ENCODE measurements at regions not wholly inside any gene's neighbourhood (a gene's known extent, or its start where the extent isn't known, plus 50 kb on each side); places are given as distances from the start of the nearest gene placed in this dataset.

DNA sequence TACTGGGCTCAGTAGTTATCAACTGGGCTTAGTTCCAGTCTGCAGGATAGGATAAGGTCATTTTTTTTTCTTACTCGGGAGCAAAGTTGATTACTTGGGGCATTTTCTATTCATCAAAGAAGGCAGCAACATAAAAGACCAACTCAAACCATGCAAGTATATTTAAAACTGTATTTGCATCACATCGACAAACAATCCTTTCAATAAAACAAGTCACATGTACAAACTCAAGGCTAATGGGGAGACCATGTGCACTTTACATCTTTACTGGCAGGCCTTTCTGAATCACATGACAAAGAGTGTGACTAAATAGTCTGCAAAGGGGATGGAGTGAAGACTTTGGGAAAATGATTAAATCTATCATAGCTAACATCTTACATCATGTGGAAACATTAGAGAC is 610.4 kb upstream of the BOD1L1 start:
- no peak for DNase-seq (ENCODE audit: low read depth in 3 of 3)

DNA sequence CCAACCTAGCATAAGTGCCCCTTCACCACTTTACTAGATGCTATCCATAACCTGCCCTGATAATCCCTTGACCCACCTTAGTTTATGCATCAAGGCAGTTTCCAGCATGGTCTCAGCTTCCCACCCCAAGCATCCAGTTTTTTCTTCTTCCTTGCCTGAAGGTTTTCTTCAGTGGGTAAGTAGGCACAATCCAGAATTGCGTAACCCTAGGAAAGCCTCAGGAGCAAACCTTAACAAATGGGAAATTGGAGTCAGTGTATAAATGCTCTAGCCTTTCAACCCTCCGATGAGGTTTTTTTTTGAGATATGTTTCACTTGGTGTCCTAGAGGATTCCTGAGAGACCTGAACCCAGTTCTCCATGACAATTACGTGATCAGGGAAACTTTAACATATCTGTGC is 614.0 kb upstream of the BOD1L1 start:
- DNase-seq (ENCODE audit: low read depth in 3 of 3) = no peak

GRCh38 chr4:14247767-14248166 is 620.2 kb upstream of the BOD1L1 start:
- no peak for DNase-seq (ENCODE audit: low read depth in 3 of 3)

DNA sequence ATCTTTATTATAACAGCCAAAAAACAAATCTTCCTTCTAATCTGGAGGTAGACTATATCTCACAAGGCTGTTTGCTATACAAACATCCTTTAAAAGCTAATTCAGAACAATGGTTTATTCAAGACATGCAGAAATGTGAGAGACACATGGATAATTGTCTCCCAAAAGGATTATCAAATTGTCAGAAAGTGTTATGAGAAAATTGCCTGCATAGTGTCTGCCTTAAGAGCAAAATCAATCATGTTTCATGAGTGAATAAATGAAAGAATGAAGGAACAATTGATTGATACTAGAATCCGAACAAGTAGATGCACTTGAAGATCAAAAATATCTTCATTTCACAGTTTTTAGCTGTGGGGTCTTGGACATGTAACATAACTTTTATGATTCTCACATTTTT is 621.7 kb upstream of the BOD1L1 start:
- DNase-seq (ENCODE audit: low read depth in 3 of 3) = no peak

DNA sequence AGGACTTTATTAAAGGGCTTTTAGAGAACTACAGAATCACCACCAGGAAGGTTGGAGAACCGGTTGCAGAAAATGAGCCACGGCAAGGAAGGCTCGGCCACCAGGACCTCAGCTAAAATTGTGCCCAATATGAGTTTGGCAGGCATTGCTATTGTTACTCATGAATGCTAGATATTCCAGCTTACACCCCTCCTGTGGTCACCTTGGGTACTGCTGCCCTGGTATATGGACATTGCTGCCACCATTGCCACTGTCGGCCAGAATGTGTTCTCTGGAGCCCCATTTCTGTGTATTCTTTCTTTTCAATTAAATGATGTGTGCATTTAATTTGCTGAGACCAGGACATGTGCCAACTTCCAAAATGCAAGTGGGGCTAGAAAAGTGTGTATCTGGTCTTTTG is 626.7 kb upstream of the BOD1L1 start:
- no peak for DNase-seq (ENCODE audit: low read depth in 3 of 3)

DNA sequence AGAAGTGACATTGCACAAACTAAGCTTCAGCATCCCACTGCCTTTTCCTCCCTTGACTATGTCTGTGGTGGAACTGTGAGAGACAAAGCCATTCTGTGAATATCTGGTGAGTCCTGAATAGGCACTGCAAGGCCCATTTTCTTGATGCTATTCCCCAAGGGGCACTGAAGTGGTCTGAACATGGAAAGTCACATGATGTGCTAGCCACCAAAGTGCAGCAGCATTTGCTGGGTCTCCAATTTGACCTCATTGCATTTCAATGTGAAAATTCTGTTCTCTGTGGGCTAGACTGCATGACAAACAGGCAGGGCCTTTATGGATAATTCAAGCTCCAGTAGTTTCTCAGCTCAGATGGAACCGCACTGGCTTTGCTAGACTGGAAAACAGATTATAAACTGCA is 627.4 kb upstream of the BOD1L1 start:
- DNase-seq (ENCODE audit: low read depth in 3 of 3) = no peak

GRCh38 chr4:14257903-14258302 is 630.4 kb upstream of the BOD1L1 start:
- DNase-seq (ENCODE audit: low read depth in 3 of 3) = no peak

- no peak for DNase-seq (ENCODE audit: low read depth in 3 of 3)
Observed at GRCh38 chr4:14259936-14260335, 632.4 kb upstream of the BOD1L1 start.

GRCh38 chr4:14260591-14260990 is 633.1 kb upstream of the BOD1L1 start:
- DNase-seq (ENCODE audit: low read depth in 3 of 3) = no peak

DNA sequence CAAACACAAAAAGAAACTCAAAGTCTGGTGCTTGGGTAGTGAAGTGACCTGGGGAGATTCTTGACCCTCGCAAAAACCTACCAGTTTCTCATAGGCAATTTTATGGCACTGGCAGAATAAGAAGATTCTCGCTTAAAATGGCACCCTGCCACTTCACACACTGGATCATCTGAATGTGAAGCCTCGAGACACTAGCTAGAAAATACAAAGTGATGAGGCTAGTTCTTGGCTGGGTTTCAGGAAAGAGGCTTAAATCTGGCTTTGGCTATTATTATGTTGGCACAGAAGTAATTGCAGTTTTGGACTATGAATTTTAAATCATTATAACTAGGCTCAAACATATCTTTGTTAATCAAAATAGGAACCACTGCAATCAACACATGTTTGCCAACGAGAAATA is 634.7 kb upstream of the BOD1L1 start:
- DNase-seq (ENCODE audit: low read depth in 3 of 3) = no peak

GRCh38 chr4:14264437-14264836 is 636.9 kb upstream of the BOD1L1 start:
- no peak for DNase-seq (ENCODE audit: low read depth in 3 of 3)

DNA sequence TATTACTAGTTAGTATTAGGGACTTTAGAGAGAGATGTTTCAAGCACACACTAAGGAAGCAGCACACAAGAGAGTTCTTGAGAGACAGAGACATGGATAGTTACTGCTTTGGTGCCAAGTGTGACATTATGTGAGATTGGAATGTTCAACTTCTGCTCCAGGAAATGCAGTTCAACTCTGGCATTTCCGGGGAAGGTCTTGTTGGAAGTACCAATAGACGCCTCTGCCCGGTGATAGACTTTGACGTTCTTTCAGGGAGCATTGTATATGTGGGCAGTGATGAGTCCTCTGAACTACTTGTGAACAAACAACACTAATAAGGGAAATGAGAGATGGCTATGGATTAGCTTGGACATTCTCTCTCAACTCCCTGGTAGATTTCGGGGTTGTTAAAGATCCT is 638.1 kb upstream of the BOD1L1 start:
- no peak for DNase-seq (ENCODE audit: low read depth in 3 of 3)

DNA sequence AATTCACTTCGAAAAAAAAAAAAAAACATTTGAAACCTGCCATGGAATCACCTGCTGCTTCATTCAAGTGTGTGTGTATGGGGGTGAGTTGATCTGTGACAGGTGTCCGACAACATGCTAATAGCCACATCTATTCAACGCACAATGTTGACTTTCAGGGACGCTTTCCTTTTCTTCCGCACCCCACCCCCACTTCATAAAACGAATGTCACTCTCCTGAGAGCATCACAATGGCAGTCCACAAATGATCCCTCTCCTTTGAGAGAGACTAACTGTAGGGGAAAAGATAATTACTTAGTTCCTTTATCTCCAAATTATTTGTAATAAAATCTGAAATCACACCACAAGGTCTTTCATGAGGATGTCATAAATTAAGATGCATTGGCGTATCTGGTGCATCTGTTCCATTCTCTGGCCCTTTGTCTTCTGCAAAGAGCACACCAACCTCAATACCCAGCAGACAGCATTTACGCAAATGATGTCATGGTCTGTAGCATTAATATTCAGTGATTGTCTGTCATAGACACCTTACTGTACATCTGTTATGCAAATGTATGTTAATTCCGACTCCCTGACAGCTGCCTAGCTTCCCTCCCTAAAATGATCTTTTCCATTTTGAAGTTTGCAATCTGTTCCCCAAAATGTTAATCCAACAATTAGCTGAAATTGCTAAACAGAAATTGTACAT is 640.0 kb upstream of the BOD1L1 start:
- DNase-seq (ENCODE audit: low read depth in 3 of 3) = no peak

DNA sequence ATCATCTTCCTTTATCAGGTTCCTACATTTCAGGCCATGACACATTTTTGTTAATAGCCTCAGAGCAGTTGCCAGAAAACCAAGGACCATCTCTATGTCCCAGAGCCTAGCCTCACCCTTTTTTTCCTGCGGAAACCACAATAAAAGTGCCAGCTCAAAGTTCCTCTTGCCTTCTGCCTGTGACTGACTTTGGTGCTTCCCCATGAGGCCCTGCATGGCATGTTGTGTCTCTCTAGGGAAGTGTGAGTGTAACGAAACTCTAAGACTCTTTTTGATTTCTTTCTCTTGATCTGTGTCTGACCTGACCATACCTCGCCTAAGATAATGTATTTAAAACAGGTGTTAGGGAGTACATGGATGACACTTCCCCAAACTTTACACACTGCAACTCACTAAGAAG is 642.3 kb upstream of the BOD1L1 start:
- no peak for DNase-seq (ENCODE audit: low read depth in 3 of 3)

DNA sequence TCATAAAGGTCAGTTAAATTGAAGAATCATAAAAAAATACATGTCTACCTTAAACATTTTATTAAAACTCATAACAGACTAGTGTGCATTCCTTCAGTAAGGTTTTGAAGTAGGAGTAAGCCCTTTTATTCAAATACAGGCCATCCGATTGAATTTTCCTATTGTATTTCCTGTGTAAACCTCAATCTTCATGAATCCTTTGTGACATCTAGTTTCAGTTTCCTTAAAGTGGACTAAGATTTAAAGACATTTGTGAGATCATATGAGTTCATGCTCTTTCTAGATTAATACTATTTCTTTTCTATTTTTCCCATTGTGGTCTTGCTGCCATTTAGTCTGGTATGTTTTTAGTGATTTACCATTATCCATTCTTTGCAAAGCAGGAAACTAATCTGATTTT is 644.7 kb upstream of the BOD1L1 start:
- no peak for DNase-seq (ENCODE audit: low read depth in 3 of 3)

DNA sequence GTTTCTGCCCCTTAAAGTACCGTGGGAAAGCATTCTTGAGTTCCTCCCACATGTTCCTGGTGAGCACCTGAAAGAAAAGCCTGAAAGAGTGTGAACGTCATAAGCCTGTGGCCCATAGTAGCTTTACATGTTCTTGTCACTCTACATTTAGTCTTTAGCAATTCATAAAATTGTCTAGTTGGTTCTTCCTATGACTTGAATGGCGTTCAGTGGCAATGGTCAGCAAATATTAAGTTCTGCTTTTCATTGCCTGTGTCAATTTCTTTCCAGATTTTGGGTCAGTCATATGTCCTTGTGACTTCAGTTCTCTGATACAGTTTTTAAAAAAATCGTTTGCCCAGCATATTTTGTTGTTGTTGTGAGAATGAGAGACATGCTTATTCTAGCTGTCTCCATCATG is 650.0 kb upstream of the BOD1L1 start:
- DNase-seq (ENCODE audit: low read depth in 3 of 3) = no peak

GRCh38 chr4:14280567-14280966 is 653.0 kb upstream of the BOD1L1 start:
- DNase-seq (ENCODE audit: low read depth in 3 of 3) = no peak

- no peak for DNase-seq (ENCODE audit: low read depth in 3 of 3)
Observed at GRCh38 chr4:14284578-14284977, 657.1 kb upstream of the BOD1L1 start.

- no peak for DNase-seq (ENCODE audit: low read depth in 3 of 3)
Observed at GRCh38 chr4:14289708-14290107, 662.2 kb upstream of the BOD1L1 start.

DNA sequence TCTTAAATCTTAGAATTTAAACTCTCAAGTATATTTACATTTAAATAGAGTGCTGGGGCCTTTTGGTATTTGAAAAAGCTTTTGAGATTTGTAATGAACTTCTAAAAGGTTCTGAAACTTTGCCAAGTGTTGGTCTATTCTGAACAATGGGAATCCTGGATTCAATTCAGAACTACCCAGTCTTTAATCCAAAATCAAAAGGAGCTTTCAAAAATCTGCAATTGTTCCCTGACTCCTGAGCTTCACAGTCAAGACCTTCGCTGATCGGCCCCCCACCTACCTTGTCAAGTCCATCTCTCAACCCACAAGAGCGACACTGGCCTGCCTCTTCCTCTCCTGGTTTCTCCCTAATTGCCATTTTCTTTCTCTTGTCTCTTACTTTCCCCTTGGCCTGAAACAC is 666.1 kb upstream of the BOD1L1 start:
- DNase-seq (ENCODE audit: low read depth in 3 of 3) = no peak

DNA sequence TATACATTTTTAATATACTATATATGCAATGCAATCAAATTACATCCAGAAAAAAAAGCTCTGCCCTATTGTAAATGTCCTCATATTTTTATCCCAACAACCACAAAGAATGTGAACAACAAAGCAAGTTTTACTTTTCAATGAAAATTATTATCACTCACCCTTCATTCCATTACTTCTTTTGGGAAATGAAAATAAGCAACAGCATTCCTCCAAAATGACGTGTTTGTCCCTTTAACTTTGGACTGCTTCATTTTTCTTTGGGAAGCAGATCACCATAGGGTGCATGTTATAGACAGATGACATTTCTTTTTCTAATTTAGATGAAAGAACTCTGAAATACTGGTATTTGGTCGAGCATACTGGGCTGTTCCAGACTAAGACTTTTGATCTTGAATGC is 667.1 kb upstream of the BOD1L1 start:
- DNase-seq (ENCODE audit: low read depth in 3 of 3) = no peak

- no peak for DNase-seq (ENCODE audit: low read depth in 3 of 3)
Observed at GRCh38 chr4:14299166-14299565, 671.6 kb upstream of the BOD1L1 start.

- no peak for DNase-seq (ENCODE audit: low read depth in 3 of 3)
Observed at GRCh38 chr4:14302021-14302420, 674.5 kb upstream of the BOD1L1 start.

GRCh38 chr4:14303856-14304255 is 676.3 kb upstream of the BOD1L1 start:
- no peak for DNase-seq (ENCODE audit: low read depth in 3 of 3)
